Fibroblast of skin of right biceps (primary cell): ENCODE measurements at regions not wholly inside any gene's neighbourhood (a gene's known extent, or its start where the extent isn't known, plus 50 kb on each side); places are given as distances from the start of the nearest gene placed in this dataset.

Experiments
- DNase-seq: peaks from one replicate; pipeline ENCODE4 v3.0.0-alpha.2; 2013

DNA sequence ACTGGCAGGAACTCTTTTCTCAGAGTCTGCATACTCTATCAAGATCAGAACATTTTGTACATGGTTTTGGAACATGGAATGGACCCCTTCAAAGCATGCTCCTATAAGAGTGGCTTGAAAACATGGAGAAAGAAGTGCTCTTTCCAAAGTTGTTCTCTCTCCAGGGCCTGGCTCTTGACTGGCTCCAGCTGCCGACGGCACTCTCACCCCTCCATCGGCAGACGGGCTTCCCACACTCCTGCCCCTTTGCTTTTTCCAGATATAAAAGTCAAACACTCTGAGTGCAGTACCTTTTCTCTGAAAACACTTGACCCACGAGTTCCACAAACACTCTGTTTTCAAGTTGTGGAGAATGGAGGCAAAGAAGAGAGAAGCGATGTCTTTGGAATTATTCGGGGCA, 72.5 kb upstream of the ONECUT1 start:
- DNase-seq = no peak

DNA sequence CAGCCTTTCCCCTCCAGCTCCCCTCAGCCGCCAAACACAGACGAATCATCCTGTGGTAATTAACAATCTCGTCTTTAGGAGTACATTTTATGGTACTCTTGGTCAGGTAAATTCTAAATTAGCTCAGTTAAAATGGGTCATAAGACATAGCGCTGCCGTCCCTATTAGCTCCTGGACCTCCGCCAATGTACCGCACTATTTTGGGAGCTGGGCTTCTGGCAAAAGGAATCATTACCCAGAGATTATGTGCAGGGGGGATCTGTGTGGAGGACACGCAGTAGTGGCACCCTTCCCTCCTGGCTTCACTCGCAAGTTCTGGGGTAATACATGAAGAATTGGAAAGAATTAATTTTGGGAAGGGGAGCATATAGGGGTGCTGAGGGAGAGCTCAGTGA, 68.6 kb upstream of the ONECUT1 start:
- DNase-seq = no peak

DNA sequence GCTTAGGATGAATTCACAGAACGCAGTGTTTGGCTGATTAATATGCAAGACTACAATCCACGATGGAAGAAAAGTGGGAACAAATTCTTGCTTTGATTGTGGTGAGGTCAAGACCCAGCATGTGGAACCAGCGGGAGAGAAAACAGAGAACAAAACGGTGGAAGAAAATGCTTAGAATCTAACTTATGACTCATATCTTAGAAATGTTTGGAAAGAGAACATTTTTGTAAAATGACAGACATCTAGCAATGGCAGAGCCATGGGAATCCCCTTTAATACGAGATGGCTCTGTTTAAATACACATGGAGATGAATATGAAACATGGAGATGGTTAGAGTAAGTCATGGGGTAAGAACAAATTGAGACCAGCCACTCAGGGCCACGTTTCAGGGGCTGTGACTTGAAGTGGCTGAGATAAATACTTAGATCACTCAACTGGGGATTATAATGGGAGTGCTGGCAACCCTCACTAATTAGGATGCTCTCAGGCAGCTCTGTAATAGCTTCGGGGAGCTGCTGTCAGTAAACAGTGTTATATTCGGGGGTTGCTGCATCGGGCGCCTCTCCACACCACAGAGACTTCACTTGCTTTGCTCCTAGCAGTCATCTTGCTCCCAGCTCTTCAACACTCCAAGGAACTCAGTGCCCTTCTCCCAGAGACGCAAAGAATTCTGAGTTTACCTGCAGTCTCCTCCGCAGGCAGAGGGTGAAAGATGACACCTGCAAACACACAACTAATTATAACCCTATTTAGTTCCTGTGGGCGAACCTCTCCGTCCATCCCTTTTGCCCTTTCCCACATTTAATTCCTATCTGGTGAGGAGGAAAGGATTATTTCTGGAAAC, 68.0 kb upstream of the ONECUT1 start:
- DNase-seq = peak; percentile 1

DNA sequence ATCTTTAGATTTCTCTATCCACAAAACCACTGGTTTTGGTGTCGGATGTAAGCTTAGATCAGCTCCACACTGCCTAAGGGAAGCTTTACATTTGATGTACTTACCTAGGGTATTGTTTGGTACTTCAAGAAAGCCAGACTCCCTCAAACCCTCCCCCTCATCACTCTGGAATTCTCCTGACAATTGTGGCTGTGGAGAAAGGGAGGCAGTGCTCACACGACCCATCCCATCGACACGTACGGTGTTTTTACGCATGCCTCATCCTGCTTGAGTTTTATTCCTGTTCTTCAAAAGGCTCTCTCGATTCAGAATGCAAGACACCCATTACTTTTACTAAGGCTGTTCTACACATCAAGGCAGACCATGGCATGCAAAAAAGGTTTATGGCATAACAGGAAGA, 67.3 kb upstream of the ONECUT1 start:
- no peak for DNase-seq

DNA sequence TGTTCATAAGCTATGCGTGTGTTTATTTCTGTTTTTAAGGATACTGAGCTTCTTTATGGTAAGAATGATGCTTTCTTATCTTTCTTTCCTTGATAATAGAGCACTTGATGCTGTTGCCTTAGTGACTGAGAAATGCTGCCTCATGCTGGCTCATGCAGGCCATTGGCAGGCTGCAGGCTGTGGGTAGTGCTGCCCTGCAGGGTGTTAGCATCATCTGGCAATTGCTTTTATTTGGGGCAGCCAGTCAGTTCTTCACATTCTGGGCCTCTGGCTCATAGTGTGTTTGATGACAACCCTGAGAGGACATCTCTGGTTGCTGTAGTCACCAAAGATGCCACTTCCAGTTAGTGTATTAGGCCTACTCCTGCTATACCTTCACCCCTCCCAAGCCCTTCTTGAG, 66.2 kb upstream of the ONECUT1 start:
- DNase-seq = no peak

DNA sequence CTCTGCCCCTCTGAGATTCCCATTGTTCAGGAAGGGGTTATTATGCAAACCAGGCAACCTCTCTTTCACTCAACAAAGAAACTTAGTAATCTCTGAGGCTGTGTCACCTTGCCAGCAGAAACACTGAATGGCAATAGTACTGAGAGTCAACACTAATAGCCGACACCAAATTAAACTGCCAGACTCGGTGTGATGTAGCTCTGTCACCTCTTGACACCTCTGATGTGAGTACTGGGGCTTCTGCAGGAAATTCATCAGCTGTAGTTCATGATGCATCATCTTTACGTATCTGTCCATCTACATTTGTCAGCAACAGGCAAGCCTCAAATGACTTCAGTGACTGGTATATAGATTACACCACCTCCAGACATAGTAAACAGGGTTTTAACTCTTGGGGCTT, 65.0 kb upstream of the ONECUT1 start:
- no peak for DNase-seq

DNA sequence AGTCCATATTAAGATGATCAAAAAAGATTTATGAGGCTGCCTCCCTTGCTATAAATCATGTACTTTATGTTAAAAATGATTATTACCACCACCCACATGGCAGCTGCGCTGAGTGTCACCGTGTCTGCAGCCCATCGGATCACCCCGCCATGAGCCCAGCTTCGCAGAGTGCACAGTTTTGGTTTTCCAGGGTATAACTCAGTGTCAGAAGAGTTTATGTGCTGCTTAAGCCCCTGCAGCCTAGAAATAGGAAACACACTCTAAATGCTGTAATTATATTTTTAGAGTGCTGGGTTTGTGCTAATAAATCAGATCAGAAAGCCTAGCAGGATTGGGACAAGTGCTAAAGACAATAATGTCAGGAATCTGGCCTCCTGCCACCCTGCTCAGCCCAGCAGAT, 54.7 kb upstream of the ONECUT1 start:
- no peak for DNase-seq
